Tibial nerve (tissue), 3 donors: ENCODE measurements at regions not wholly inside any gene's neighbourhood (a gene's known extent, or its start where the extent isn't known, plus 50 kb on each side); places are given as distances from the start of the nearest gene placed in this dataset.

Source experiments
- CTCF ChIP-seq, 5 experiments: fragments of 200-600 bp in 3 of 5; fragments of 450-650 bp in 2 of 5; sonication (generic) in 3 of 5; IDR thresholded peaks; one replicate each; pipeline ENCODE4 v1.5.1; 2016 to 2019; ENCODE audit warnings: antibody characterized with exemption in 5 of 5, mild to moderate bottlenecking in 3 of 5, moderate library complexity in 2 of 5
- POLR2A ChIP-seq, 2 donors: fragments of 450-650 bp; IDR thresholded peaks; one replicate each; pipeline ENCODE4 v1.6.1; 2017; ENCODE audit warnings: antibody characterized with exemption in 2 of 2, mild to moderate bottlenecking in 2 of 2, moderate library complexity in 2 of 2

DNA sequence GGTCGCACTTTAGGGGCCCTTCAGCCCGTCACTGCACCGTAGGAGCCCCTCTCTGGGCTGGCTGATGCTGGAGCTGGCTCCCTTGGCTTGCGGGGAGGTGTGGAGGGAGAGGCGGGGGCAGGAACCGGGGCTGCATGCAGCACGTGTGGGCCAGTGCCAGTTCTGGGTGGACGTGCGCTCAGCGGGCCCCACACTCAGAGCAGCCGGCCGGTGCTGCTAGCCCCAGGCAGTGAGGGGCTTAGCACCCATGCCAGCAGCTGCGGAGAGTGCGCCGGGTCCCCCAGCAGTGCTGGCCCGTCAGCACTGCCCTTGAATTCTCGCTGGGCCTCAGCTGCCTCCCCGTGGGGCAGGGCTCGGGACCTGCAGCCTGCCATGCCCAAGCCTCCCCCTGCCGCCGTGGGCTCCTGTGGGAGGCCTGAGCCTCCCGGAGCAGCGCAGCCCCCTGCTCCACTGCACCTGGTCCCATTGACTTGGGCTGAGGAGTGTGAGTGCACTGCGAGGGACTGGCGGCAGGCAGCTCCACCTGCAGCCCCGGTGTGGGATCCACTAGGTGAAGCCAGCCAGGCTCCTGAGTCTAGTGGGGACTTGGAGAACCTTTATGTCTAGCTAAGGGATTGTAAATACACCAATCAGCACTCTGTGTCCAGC is 108.8 kb upstream of the RASGEF1B start:
- TF ChIP-seq POLR2A (IDR thresholded peaks at IDR 0.05), result no peak
- TF ChIP-seq CTCF (IDR thresholded peaks at IDR 0.05), result no peak
